BE2C (cell line): ENCODE measurements at regions not wholly inside any gene's neighbourhood (a gene's known extent, or its start where the extent isn't known, plus 50 kb on each side); places are given as distances from the start of the nearest gene placed in this dataset.

Source experiments
- DNase-seq: peaks from one replicate; pipeline ENCODE4 v3.0.0-alpha.2; 2020
- H3K27me3 ChIP-seq: fragments of 250-450 bp; sonication (Bioruptor Pico); 2 replicates; pipeline ENCODE4 v1.5.1; 2020; ENCODE audit warnings: mild to moderate bottlenecking
- H3K36me3 ChIP-seq: fragments of 250-450 bp; sonication (Bioruptor Pico); 2 replicates; pipeline ENCODE4 v1.5.1; 2020; ENCODE audit warnings: mild to moderate bottlenecking
- H3K4me1 ChIP-seq: fragments of 250-450 bp; sonication (Bioruptor Pico); 2 replicates; pipeline ENCODE4 v1.5.1; 2020
- H3K4me3 ChIP-seq: 2 replicates; pipeline ENCODE4 v1.5.1; 2011; ENCODE audit warnings: low read depth, low read length
- H3K9me3 ChIP-seq: fragments of 250-450 bp; sonication (Bioruptor Pico); 2 replicates; pipeline ENCODE4 v1.5.1; 2020
- CTCF ChIP-seq: IDR thresholded peaks from 2 replicates; pipeline ENCODE4 v1.5.1; 2012; ENCODE audit warnings: mild to moderate bottlenecking, low read depth, low read length

DNA sequence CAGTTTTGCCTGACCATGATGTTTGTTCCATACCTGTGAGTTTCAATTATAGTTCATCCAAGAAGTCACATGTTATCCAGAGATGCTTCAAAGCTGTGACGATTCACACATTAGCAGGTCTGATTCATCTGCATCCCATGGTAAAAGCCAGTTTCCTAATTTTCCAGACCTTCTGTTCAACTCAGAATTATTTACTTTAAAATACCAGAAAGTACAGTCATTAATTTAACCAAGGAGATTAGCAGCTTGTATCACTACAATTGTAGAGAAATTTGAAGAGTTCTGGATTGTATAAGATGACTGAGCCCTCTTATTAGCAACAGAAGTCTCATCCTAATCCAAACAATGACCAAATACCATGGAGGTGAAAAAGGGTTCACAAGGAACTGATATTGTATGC is 76.1 kb upstream of the THBS1 start:
- DNase-seq: no peak
- H3K4me1 ChIP-seq: no peaks in the 10 kb centered on the region
- no peaks in the 10 kb centered on the region for H3K36me3 ChIP-seq
- TF ChIP-seq CTCF: no peak
- H3K9me3 ChIP-seq: no peaks in the 10 kb centered on the region
- no peaks in the 10 kb centered on the region; the same call in 1 of the 2 replicates for H3K27me3 ChIP-seq
- H3K4me3 ChIP-seq: no peak overlapping the region

DNA sequence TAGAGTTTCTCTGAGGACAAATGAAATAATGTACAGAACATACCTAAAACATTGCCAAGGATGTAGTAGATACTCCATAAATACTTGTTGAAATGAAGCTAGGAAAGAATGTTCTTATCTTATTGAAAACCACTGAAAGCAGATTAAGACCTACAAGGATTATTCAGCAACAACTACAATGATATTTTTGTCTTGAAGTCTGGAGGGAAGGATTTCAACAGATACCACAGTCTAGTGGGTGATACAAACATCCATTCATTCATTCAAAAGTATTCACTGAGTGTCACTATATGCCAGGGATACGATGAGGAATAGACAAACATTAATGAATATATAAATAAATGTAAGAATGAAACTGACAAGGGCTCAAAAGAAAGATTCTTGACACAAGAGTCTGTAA is 74.7 kb upstream of the THBS1 start:
- H3K27me3 ChIP-seq: peaks cover 8% of the 10 kb centered on the region

DNA sequence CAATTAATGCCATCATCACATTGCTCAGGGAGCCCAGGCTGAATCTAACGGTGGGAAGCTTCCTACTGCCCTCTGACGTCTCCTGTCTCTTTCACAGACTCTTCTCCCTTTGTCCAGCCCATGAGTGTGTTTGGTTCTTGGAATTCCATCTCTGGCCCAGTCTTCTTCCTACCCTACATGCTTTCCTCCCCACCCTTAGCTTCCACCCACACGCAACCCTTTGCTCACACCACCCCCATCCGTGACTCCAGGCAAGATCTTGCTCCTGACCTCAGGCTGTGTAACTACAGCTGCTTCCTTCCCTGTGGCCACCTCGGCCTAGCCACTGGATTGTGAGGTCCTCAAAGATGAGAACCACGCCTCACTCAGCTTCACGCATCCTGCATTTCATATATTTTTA is 72.3 kb upstream of the THBS1 start:
- H3K27me3 ChIP-seq: peaks cover 18% of the 10 kb centered on the region
- H3K9me3 ChIP-seq: no peaks in the 10 kb centered on the region
- no peak for DNase-seq
- TF ChIP-seq CTCF: no peak
- no peak overlapping the region for H3K4me3 ChIP-seq
- H3K36me3 ChIP-seq: no peaks in the 10 kb centered on the region
- H3K4me1 ChIP-seq: no peaks in the 10 kb centered on the region

More for the DNA sequence above, 74.7 kb upstream of the THBS1 start:
- TF ChIP-seq CTCF: no peak
- no peaks in the 10 kb centered on the region for H3K9me3 ChIP-seq
- H3K4me1 ChIP-seq: no peaks in the 10 kb centered on the region
- no peak for DNase-seq
- H3K4me3 ChIP-seq: no peak overlapping the region
- no peaks in the 10 kb centered on the region for H3K36me3 ChIP-seq

GRCh38 chr15:39510001-39510701 is 70.7 kb upstream of the THBS1 start:
- no peak for TF ChIP-seq CTCF
- Histone ChIP-seq H3K4me1 (no peaks in the 10 kb centered on the region), H3K9me3 (no peaks in the 10 kb centered on the region), H3K27me3 (peaks cover 18% of the 10 kb centered on the region), H3K36me3 (no peaks in the 10 kb centered on the region), H3K4me3 (no peak overlapping the region)
- no peak for DNase-seq

GRCh38 chr15:39511000-39511915 is 69.6 kb upstream of the THBS1 start:
- peak; percentile 24 for DNase-seq
- no peaks in the 10 kb centered on the region for H3K36me3 ChIP-seq
- no peaks in the 10 kb centered on the region for H3K9me3 ChIP-seq
- H3K4me1 ChIP-seq: no peaks in the 10 kb centered on the region
- no peak overlapping the region for H3K4me3 ChIP-seq
- peaks cover 18% of the 10 kb centered on the region for H3K27me3 ChIP-seq
- no peak for TF ChIP-seq CTCF

- Histone ChIP-seq H3K36me3 (no peaks in the 10 kb centered on the region), H3K27me3 (peaks cover 18% of the 10 kb centered on the region), H3K9me3 (no peaks in the 10 kb centered on the region), H3K4me1 (no peaks in the 10 kb centered on the region), H3K4me3 (no peak overlapping the region)
- TF ChIP-seq CTCF: no peak
- no peak for DNase-seq
These were observed 69.0 kb upstream of the THBS1 start for GRCh38 chr15:39511916-39512260.
